Astrocyte (in vitro differentiated cells and primary cell): ENCODE measurements at regions not wholly inside any gene's neighbourhood (a gene's known extent, or its start where the extent isn't known, plus 50 kb on each side); places are given as distances from the start of the nearest gene placed in this dataset.
"Not testable (repeated sequence)": the region's sequence is repeated elsewhere in the genome, so short reads cannot be mapped to it uniquely, and the experiment has no call there.

Experiments
- DNase-seq: peaks from one replicate; pipeline ENCODE4 v3.0.0-alpha.2; 2010; ENCODE audit warnings: low read depth
- FAIRE-seq: peaks from 2 replicates; lab custom pipeline; 2011; peaks lifted over from hg19 to GRCh38; lab: Jason Lieb, UNC
- H2AFZ ChIP-seq: 2 replicates; pipeline ENCODE4 v1.6.0; 2012; ENCODE audit warnings: low read depth, low read length, inconsistent platforms
- H3K27ac ChIP-seq: 2 replicates; pipeline ENCODE4 v1.5.1; 2011; ENCODE audit warnings: low read depth, low read length, inconsistent platforms
- H3K27me3 ChIP-seq: 2 replicates; pipeline ENCODE4 v1.6.0; 2011; ENCODE audit warnings: low read length, inconsistent platforms; ENCODE audit not compliant: insufficient read depth
- H3K36me3 ChIP-seq: 2 replicates; pipeline ENCODE4 v1.5.1; 2011; ENCODE audit warnings: low read length, inconsistent platforms; ENCODE audit not compliant: insufficient read depth
- H3K4me1 ChIP-seq: 2 replicates; pipeline ENCODE4 v1.5.1; 2011; ENCODE audit warnings: low read length, inconsistent platforms; ENCODE audit not compliant: insufficient read depth
- H3K4me2 ChIP-seq: 2 replicates; pipeline ENCODE4 v1.6.0; 2012; ENCODE audit warnings: low read length, inconsistent platforms
- H3K4me3 ChIP-seq: 2 replicates; pipeline ENCODE4 v1.5.1; 2011; ENCODE audit warnings: low read depth, mild to moderate bottlenecking, low read length, inconsistent platforms; ENCODE audit not compliant: insufficient read depth
- H3K79me2 ChIP-seq: 2 replicates; pipeline ENCODE4 v1.6.0; 2012; ENCODE audit warnings: mild to moderate bottlenecking, low read length, inconsistent platforms; ENCODE audit not compliant: insufficient read depth
- H3K9ac ChIP-seq: 2 replicates; pipeline ENCODE4 v1.6.0; 2012; ENCODE audit warnings: mild to moderate bottlenecking, low read length, inconsistent platforms
- H3K9me3 ChIP-seq: 2 replicates; pipeline ENCODE4 v1.5.1; 2012; ENCODE audit warnings: low read depth, mild to moderate bottlenecking, low read length, inconsistent platforms; ENCODE audit not compliant: insufficient read depth
- H4K20me1 ChIP-seq: 2 replicates; pipeline ENCODE4 v1.6.0; 2012; ENCODE audit warnings: low read length, inconsistent platforms; ENCODE audit not compliant: insufficient read depth
- H3K27ac Mint-ChIP-seq: one replicate; pipeline ENCODE4 v1.8.0; 2021; ENCODE audit warnings: mild to moderate bottlenecking, mixed read lengths; ENCODE audit not compliant: unreplicated experiment
- H3K27me3 Mint-ChIP-seq: one replicate; pipeline ENCODE4 v1.8.0; 2021; ENCODE audit warnings: low read depth, mixed read lengths; ENCODE audit not compliant: unreplicated experiment
- H3K36me3 Mint-ChIP-seq: one replicate; pipeline ENCODE4 v1.8.0; 2021; ENCODE audit warnings: low read depth, mixed read lengths; ENCODE audit not compliant: unreplicated experiment
- H3K4me1 Mint-ChIP-seq: one replicate; pipeline ENCODE4 v1.8.0; 2021; ENCODE audit warnings: low read depth, mixed read lengths; ENCODE audit not compliant: unreplicated experiment
- H3K4me3 Mint-ChIP-seq: one replicate; pipeline ENCODE4 v1.8.0; 2021; ENCODE audit warnings: mild to moderate bottlenecking, moderate library complexity, mixed read lengths; ENCODE audit not compliant: unreplicated experiment
- H3K9me3 Mint-ChIP-seq: one replicate; pipeline ENCODE4 v1.8.0; 2021; ENCODE audit warnings: mild to moderate bottlenecking, mixed read lengths; ENCODE audit not compliant: unreplicated experiment
- EZH2 ChIP-seq: IDR thresholded peaks from 2 replicates; pipeline ENCODE4 v1.6.1; 2012; ENCODE audit warnings: mild to moderate bottlenecking, low read length, inconsistent platforms; ENCODE audit not compliant: insufficient read depth
- TF ChIP-seq, protein P1 (sequence below): IDR thresholded peaks from 2 replicates; pipeline ENCODE4 v1.5.1; 2011; ENCODE audit warnings: low read depth, mild to moderate bottlenecking, inconsistent platforms, low read length, moderate library complexity; ENCODE audit not compliant: insufficient read depth

DNA sequence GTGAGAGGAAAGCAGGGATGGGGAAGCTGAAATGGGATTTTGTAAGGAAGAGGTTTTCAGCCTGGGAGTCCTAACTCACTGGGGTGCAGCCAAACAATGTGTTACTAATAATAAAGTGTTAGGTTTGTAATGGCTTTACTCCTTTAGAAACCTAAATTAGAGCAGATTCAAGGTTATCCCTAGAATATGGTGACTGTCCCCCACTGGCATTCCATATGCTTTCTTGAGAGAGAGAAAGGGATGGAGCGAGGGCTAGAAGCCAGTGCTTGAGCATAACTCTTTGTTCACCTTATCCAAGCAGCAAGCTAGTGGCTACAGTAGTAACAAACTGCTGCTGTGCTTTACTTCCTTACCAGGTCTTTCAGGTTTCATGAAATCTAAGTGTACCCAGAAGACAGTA, 249.1 kb upstream of the PGRMC2 start:
- H3K4me3 ChIP-seq: no peak overlapping the region
- no peak overlapping the region for H3K4me2 ChIP-seq
- H3K9ac ChIP-seq: no peak overlapping the region
- TF ChIP-seq EZH2: no peak
- TF ChIP-seq, protein P1, sequence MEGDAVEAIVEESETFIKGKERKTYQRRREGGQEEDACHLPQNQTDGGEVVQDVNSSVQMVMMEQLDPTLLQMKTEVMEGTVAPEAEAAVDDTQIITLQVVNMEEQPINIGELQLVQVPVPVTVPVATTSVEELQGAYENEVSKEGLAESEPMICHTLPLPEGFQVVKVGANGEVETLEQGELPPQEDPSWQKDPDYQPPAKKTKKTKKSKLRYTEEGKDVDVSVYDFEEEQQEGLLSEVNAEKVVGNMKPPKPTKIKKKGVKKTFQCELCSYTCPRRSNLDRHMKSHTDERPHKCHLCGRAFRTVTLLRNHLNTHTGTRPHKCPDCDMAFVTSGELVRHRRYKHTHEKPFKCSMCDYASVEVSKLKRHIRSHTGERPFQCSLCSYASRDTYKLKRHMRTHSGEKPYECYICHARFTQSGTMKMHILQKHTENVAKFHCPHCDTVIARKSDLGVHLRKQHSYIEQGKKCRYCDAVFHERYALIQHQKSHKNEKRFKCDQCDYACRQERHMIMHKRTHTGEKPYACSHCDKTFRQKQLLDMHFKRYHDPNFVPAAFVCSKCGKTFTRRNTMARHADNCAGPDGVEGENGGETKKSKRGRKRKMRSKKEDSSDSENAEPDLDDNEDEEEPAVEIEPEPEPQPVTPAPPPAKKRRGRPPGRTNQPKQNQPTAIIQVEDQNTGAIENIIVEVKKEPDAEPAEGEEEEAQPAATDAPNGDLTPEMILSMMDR: no peak
- no peaks in the 10 kb centered on the region for H3K27me3 Mint-ChIP-seq
- H3K27ac Mint-ChIP-seq: no peak overlapping the region
- H3K4me1 ChIP-seq: no peaks in the 10 kb centered on the region
- H3K9me3 ChIP-seq: no peaks in the 10 kb centered on the region
- FAIRE-seq: peak; percentile 55
- peaks cover 11% of the 10 kb centered on the region for H3K36me3 Mint-ChIP-seq
- H3K27me3 ChIP-seq: no peaks in the 10 kb centered on the region
- peaks cover 13% of the 10 kb centered on the region for H3K9me3 Mint-ChIP-seq
- H3K4me3 Mint-ChIP-seq: no peak overlapping the region
- no peaks in the 10 kb centered on the region for H3K79me2 ChIP-seq
- H2AFZ ChIP-seq: no peak overlapping the region
- H3K36me3 ChIP-seq: no peaks in the 10 kb centered on the region
- H4K20me1 ChIP-seq: no peaks in the 10 kb centered on the region
- no peak overlapping the region for H3K27ac ChIP-seq
- DNase-seq: no peak
- H3K4me1 Mint-ChIP-seq: no peaks in the 10 kb centered on the region

DNA sequence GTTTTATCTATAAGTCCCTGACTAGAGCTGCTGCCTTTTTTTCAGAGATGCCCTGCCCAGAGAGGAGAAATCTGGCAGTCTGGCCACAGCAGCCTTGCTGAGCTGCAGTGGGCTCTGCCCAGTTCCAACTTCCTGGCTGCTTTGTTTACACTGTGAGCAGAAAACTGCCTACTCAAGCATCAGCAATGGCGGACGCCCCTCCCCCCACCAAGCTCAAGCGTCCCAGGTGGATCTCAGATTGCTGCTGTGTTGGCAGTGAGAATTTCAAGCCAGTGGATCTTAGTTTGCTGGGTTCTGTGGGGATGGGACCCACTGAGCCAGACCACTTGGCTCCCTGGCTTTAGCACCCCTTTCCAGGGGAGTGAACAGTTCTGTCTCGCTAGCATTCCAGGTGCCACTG, 247.9 kb upstream of the PGRMC2 start:
- not testable (repeated sequence) for FAIRE-seq, H4K20me1 ChIP-seq, H3K4me2 ChIP-seq, H3K36me3 ChIP-seq, H3K9me3 ChIP-seq, H2AFZ ChIP-seq, H3K79me2 ChIP-seq, H3K4me1 Mint-ChIP-seq, H3K27ac Mint-ChIP-seq, H3K27me3 Mint-ChIP-seq, H3K27ac ChIP-seq, H3K4me1 ChIP-seq, H3K27me3 ChIP-seq, H3K9ac ChIP-seq, H3K4me3 ChIP-seq, H3K4me3 Mint-ChIP-seq, DNase-seq
- Mint-ChIP-seq H3K9me3 (peaks cover 13% of the 10 kb centered on the region), H3K36me3 (peaks cover 11% of the 10 kb centered on the region)

DNA sequence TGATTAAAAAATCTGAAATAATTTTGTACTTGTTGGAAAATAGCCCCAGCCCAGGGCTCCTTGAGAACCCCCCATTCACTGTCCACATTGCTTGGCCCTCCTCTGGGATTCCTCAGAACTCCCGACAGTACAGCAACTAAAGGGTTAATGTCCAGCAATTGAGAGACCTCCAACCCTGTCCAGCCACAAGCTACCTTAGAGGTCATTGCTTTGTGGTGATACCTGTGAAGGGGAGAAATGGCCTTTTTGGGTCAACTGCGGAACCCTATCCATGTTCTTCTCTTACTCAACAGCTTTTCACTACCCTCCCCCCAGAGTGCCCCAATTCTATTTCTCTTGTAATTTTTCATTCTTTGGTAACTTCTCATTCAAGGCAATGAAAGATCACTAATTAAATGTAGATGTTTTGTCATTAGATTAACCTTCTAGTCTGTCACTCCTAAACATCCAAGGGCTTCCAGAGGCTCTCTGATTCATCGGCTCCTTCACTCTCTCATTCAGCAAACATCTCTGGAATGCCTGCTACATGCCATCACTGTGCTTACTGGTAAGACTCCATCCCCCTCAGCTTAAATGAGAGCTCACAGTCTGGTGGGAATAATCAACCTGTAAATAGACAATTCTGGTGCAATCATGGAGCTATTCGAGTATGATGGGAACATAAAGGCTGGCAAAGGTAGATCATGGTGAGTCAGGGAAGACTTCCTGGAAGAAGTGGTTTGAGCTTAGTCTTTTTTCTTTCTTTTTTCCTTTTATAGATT, 241.4 kb upstream of the PGRMC2 start:
- no peaks in the 10 kb centered on the region for H3K9me3 ChIP-seq
- H3K27ac Mint-ChIP-seq: peak overlapping the region; percentile 98
- H3K9me3 Mint-ChIP-seq: peaks cover 5% of the 10 kb centered on the region
- H3K27me3 Mint-ChIP-seq: no peaks in the 10 kb centered on the region
- no peaks in the 10 kb centered on the region for H4K20me1 ChIP-seq
- no peak overlapping the region for H3K4me3 ChIP-seq
- peaks cover 6% of the 10 kb centered on the region for H3K36me3 Mint-ChIP-seq
- H3K79me2 ChIP-seq: no peaks in the 10 kb centered on the region
- H3K4me3 Mint-ChIP-seq: peak overlapping the region; percentile 63
- H3K4me2 ChIP-seq: peak overlapping the region; percentile 60
- H3K27me3 ChIP-seq: no peaks in the 10 kb centered on the region
- peak; percentile 97 for FAIRE-seq
- no peak for TF ChIP-seq EZH2
- H3K27ac ChIP-seq: peak overlapping the region; percentile 94
- DNase-seq: peak; percentile 100
- no peak overlapping the region for H2AFZ ChIP-seq
- H3K4me1 Mint-ChIP-seq: peaks cover 58% of the 10 kb centered on the region
- peaks cover 35% of the 10 kb centered on the region for H3K4me1 ChIP-seq
- H3K9ac ChIP-seq: peak overlapping the region; percentile 62
- no peaks in the 10 kb centered on the region for H3K36me3 ChIP-seq
